H1 (cell line): ENCODE measurements at regions not wholly inside any gene's neighbourhood (a gene's known extent, or its start where the extent isn't known, plus 50 kb on each side); places are given as distances from the start of the nearest gene placed in this dataset.

Source experiments
- CTCF ChIA-PET: fragments of 300-600 bp; sonication (Branson Sonifier 250); formaldehyde crosslinking; loops from one replicate; lab custom pipeline; 2021; ENCODE audit not compliant: partially characterized antibody; lab: Charles Lee
- POLR2A ChIA-PET: fragments of 300-600 bp; sonication (Branson Sonifier 250); formaldehyde crosslinking; loops from one replicate; lab custom pipeline; 2021; ENCODE audit warnings: inconsistent platforms; ENCODE audit not compliant: partially characterized antibody; lab: Charles Lee
- DNase-seq, 2 experiments: peaks; one replicate each; pipeline versions ENCODE4 v3.0.0 to v3.0.0-alpha.2; 2010 to 2022; ENCODE audit warnings: low spot score in 2 of 2, low read depth in 1 of 2, mixed read lengths in 1 of 2
- FAIRE-seq: peaks from 2 replicates; lab custom pipeline; 2011; peaks lifted over from hg19 to GRCh38; lab: Jason Lieb, UNC
- H2AFZ ChIP-seq: 2 replicates; pipeline ENCODE4 v1.8.1; 2012; ENCODE audit warnings: low read length, inconsistent platforms
- H2AK5ac ChIP-seq: 2 replicates; pipeline ENCODE4 v1.6.1; 2013; ENCODE audit warnings: low read depth, low read length
- H2BK120ac ChIP-seq: replicated peaks from 2 replicates; pipeline ENCODE3; 2013; ENCODE audit warnings: low read depth, low read length, inconsistent platforms
- H2BK12ac ChIP-seq: 2 replicates; pipeline ENCODE4 v1.6.1; 2013; ENCODE audit warnings: low read depth, low read length
- H2BK15ac ChIP-seq: 2 replicates; pipeline ENCODE4 v1.6.1; 2013; ENCODE audit warnings: low read length
- H2BK20ac ChIP-seq: 2 replicates; pipeline ENCODE4 v1.6.1; 2013; ENCODE audit warnings: low read length
- H2BK5ac ChIP-seq: 2 replicates; pipeline ENCODE4 v1.6.1; 2013; ENCODE audit warnings: low read depth, low read length
- H3K14ac ChIP-seq: 2 replicates; pipeline ENCODE4 v1.6.1; 2013; ENCODE audit warnings: inconsistent platforms; ENCODE audit not compliant: insufficient read length
- H3K18ac ChIP-seq: 2 replicates; pipeline ENCODE4 v1.6.1; 2013; ENCODE audit warnings: low read length; ENCODE audit errors: extremely low read depth
- H3K23ac ChIP-seq: 2 replicates; pipeline ENCODE4 v1.6.1; 2013; ENCODE audit warnings: inconsistent platforms; ENCODE audit not compliant: insufficient read length
- H3K23me2 ChIP-seq: 2 replicates; pipeline ENCODE4 v1.6.1; 2013; ENCODE audit warnings: low read depth, low read length
- H3K27ac ChIP-seq: 2 replicates; pipeline ENCODE4 v1.6.1; 2011; ENCODE audit warnings: low read depth, low read length, inconsistent platforms
- H3K27me3 ChIP-seq, 4 experiments: replicated peaks in 1 of 4; 1 replicate in 1 of 4; 2 replicates in 3 of 4; pipeline versions ENCODE4 v1.6.1 to v1.8.1; 2011 to 2013; ENCODE audit warnings: low read length in 3 of 4, mild to moderate bottlenecking in 3 of 4, inconsistent platforms in 2 of 4, mixed read lengths in 2 of 4, moderate library complexity in 1 of 4; ENCODE audit not compliant: control insufficient read depth in 3 of 4, insufficient read depth in 3 of 4; ENCODE audit errors: extremely low read depth in 1 of 4
- H3K36me3 ChIP-seq, 4 experiments: 2 replicates each; pipeline versions ENCODE4 v1.6.1 to v1.8.1; 2011 to 2013; ENCODE audit warnings: mild to moderate bottlenecking in 4 of 4, low read length in 3 of 4, moderate library complexity in 2 of 4, control low read depth in 1 of 4, inconsistent platforms in 1 of 4; ENCODE audit not compliant: insufficient read depth in 4 of 4, control insufficient read depth in 2 of 4
- H3K4ac ChIP-seq: replicated peaks from 2 replicates; pipeline ENCODE3; 2013; ENCODE audit warnings: low read length, low read depth, mixed read lengths, inconsistent platforms; ENCODE audit not compliant: insufficient read length
- H3K4me1 ChIP-seq, 4 experiments: replicated peaks in 1 of 4; 1 replicate in 1 of 4; 2 replicates in 3 of 4; pipeline versions ENCODE4 v1.6.1 to v1.8.1; 2011 to 2013; ENCODE audit warnings: low read length in 3 of 4, inconsistent platforms in 2 of 4, mixed read lengths in 1 of 4; ENCODE audit not compliant: insufficient read depth in 4 of 4, control insufficient read depth in 3 of 4
- H3K4me2 ChIP-seq, 2 experiments: 2 replicates each; pipeline versions ENCODE4 v1.6.1 to v1.8.1; 2011 to 2013; ENCODE audit warnings: low read depth in 2 of 2, low read length in 2 of 2, control low read depth in 1 of 2, inconsistent platforms in 1 of 2, mild to moderate bottlenecking in 1 of 2; ENCODE audit not compliant: insufficient read depth in 1 of 2
- H3K4me3 ChIP-seq, 4 experiments: fragments of 200-600, 300-600 bp in 1 of 4; sonication (generic), shearing (Covaris generic), sonication (Bioruptor Twin) in 1 of 4; 2 replicates each; pipeline versions ENCODE4 v1.5.1 to v1.8.1; 2011 to 2016; ENCODE audit warnings: low read length in 4 of 4, low read depth in 3 of 4, control low read depth in 2 of 4, inconsistent platforms in 2 of 4, mild to moderate bottlenecking in 2 of 4, mixed read lengths in 1 of 4, moderate library complexity in 1 of 4; ENCODE audit not compliant: insufficient read depth in 2 of 4; ENCODE audit errors: extremely low read depth in 1 of 4
- H3K56ac ChIP-seq: replicated peaks from 2 replicates; pipeline ENCODE3; 2013; ENCODE audit warnings: low read depth, mild to moderate bottlenecking, mixed read lengths, low read length, inconsistent platforms; ENCODE audit not compliant: insufficient read length
- H3K79me1 ChIP-seq: 2 replicates; pipeline ENCODE4 v1.6.1; 2013; ENCODE audit warnings: low read depth, low read length, control low read depth
- H3K79me2 ChIP-seq, 2 experiments: 2 replicates each; pipeline versions ENCODE4 v1.6.1 to v1.8.1; 2012 to 2013; ENCODE audit warnings: low read length in 2 of 2, mild to moderate bottlenecking in 2 of 2, inconsistent platforms in 1 of 2; ENCODE audit not compliant: insufficient read depth in 2 of 2, control insufficient read depth in 1 of 2
- H3K9ac ChIP-seq, 4 experiments: replicated peaks in 1 of 4; 1 replicate in 1 of 4; 2 replicates in 3 of 4; pipeline versions ENCODE4 v1.6.1 to v1.8.1; 2011 to 2013; ENCODE audit warnings: low read depth in 3 of 4, low read length in 3 of 4, control low read depth in 2 of 4, mild to moderate bottlenecking in 2 of 4, moderate library complexity in 2 of 4, inconsistent platforms in 1 of 4; ENCODE audit errors: extremely low read depth in 1 of 4
- H3K9me3 ChIP-seq, 2 experiments: 2 replicates each; pipeline versions ENCODE4 v1.6.1 to v1.8.1; 2012 to 2013; ENCODE audit warnings: mild to moderate bottlenecking in 2 of 2, moderate library complexity in 2 of 2, control low read depth in 1 of 2, inconsistent platforms in 1 of 2, low read depth in 1 of 2, low read length in 1 of 2, mixed read lengths in 1 of 2; ENCODE audit not compliant: insufficient read depth in 2 of 2
- H4K20me1 ChIP-seq, 2 experiments: replicated peaks in 1 of 2; 2 replicates each; pipeline versions ENCODE3 to v1.8.1; 2011 to 2013; ENCODE audit warnings: inconsistent platforms in 2 of 2, low read length in 2 of 2, mild to moderate bottlenecking in 1 of 2; ENCODE audit not compliant: insufficient read depth in 2 of 2, control insufficient read depth in 1 of 2
- H4K5ac ChIP-seq: 2 replicates; pipeline ENCODE4 v1.6.1; 2013; ENCODE audit warnings: low read length, low read depth, mixed read lengths, inconsistent platforms; ENCODE audit not compliant: insufficient read length
- H4K8ac ChIP-seq: 2 replicates; pipeline ENCODE4 v1.8.0; 2013; ENCODE audit warnings: mild to moderate bottlenecking, moderate library complexity, low read length, inconsistent platforms; ENCODE audit not compliant: insufficient read depth; ENCODE audit errors: extremely low read depth
- H4K91ac ChIP-seq: replicated peaks from 2 replicates; pipeline ENCODE3; 2013; ENCODE audit warnings: low read length, mixed read lengths, inconsistent platforms; ENCODE audit not compliant: insufficient read length
- CBX5 ChIP-seq: fragments of 300-800, 300-1000 bp; sonication (generic); IDR thresholded peaks from 2 replicates; pipeline ENCODE4 v1.7.1; 2016; ENCODE audit warnings: antibody characterized with exemption, low read length, low read depth
- CREB1 ChIP-seq: IDR thresholded peaks from 2 replicates; pipeline ENCODE4 v1.6.1; 2012; ENCODE audit warnings: inconsistent platforms
- CTBP2 ChIP-seq: IDR thresholded peaks from 2 replicates; pipeline ENCODE4 v1.7.0; 2011; ENCODE audit warnings: borderline replicate concordance, mild to moderate bottlenecking, moderate library complexity, mixed read lengths, low read length; ENCODE audit not compliant: insufficient read depth, insufficient read length
- EZH2 ChIP-seq: fragments of 200-600 bp; sonication (generic); IDR thresholded peaks from 2 replicates; pipeline ENCODE4 v1.7.1; 2012; ENCODE audit warnings: low read depth, mild to moderate bottlenecking, moderate library complexity, low read length, inconsistent platforms; ENCODE audit not compliant: severe bottlenecking
- GTF2F1 ChIP-seq: IDR thresholded peaks from 2 replicates; pipeline ENCODE4 v1.6.1; 2012; ENCODE audit warnings: low read depth, low read length, improper control_type of control experiment, borderline replicate concordance
- KDM1A ChIP-seq: fragments of 200-600, 300-600 bp; sonication (generic); IDR thresholded peaks from 2 replicates; pipeline ENCODE4 v1.7.1; 2016; ENCODE audit warnings: mild to moderate bottlenecking, low read length, borderline replicate concordance
- NANOG ChIP-seq: IDR thresholded peaks from 2 replicates; pipeline ENCODE4 v1.6.1; 2011; ENCODE audit warnings: low read length, low read depth, mild to moderate bottlenecking, inconsistent platforms; ENCODE audit not compliant: insufficient read depth, poor library complexity, severe bottlenecking
- POLR2A ChIP-seq, 2 experiments: IDR thresholded peaks; 1 replicate in 1 of 2; 2 replicates in 1 of 2; pipeline ENCODE4 v1.6.1; 2011; ENCODE audit warnings: low read depth in 2 of 2, low read length in 2 of 2, mild to moderate bottlenecking in 2 of 2; ENCODE audit errors: control extremely low read depth in 1 of 2
- POU5F1 ChIP-seq: IDR thresholded peaks from 2 replicates; pipeline ENCODE4 v1.6.1; 2011; ENCODE audit warnings: low read depth, mild to moderate bottlenecking, low read length, moderate library complexity
- RNF2 ChIP-seq: fragments of 200-900, 300-1000 bp; sonication (generic); IDR thresholded peaks from 2 replicates; pipeline ENCODE4 v1.7.1; 2016; ENCODE audit warnings: borderline replicate concordance, low read depth, mild to moderate bottlenecking, antibody characterized with exemption, low read length; ENCODE audit not compliant: poor library complexity, severe bottlenecking; ENCODE audit errors: missing control alignments
- SIX5 ChIP-seq: IDR thresholded peaks from 2 replicates; pipeline ENCODE4 v1.6.1; 2011; ENCODE audit warnings: mild to moderate bottlenecking, low read depth, low read length
- SP1 ChIP-seq: IDR thresholded peaks from 2 replicates; pipeline ENCODE4 v1.6.1; 2011; ENCODE audit warnings: low read depth, low read length
- SRF ChIP-seq: IDR thresholded peaks from 2 replicates; pipeline ENCODE4 v1.6.1; 2011; ENCODE audit warnings: mild to moderate bottlenecking, low read depth, low read length, moderate library complexity
- ZNF274 ChIP-seq: IDR thresholded peaks from 2 replicates; pipeline ENCODE4 v1.7.0; 2012; ENCODE audit warnings: low read length, borderline replicate concordance; ENCODE audit errors: extremely low read depth
- WGBS, 2 experiments: shearing (Covaris generic) in 1 of 2; methylation state at CpG; one replicate each; pipeline versions ENCODE4 v1.1.6 to v1.1.7; 2013 to 2015; ENCODE audit warnings: low lambda C conversion rate in 2 of 2, mixed read lengths in 2 of 2, inconsistent platforms in 1 of 2, low coverage in 1 of 2, missing lambda C conversion rate in 1 of 2; ENCODE audit not compliant: insufficient replicate concordance in 2 of 2, insufficient coverage in 1 of 2, insufficient read length in 1 of 2; ENCODE audit errors: extremely low coverage in 1 of 2, missing lambda C conversion rate in 1 of 2; 5-methylcytosine and 5-hydroxymethylcytosine counted together

- Histone ChIP-seq H4K20me1 (no peaks in the 10 kb centered on the region), H2AFZ (no peak overlapping the region), H3K23me2 (peaks cover 5% of the 10 kb centered on the region; the same call in 1 of the 2 replicates), H2BK15ac (no peak overlapping the region), H3K23ac (no peak overlapping the region), H2BK120ac (no peak overlapping the region), H2AK5ac (no peak overlapping the region), H3K18ac (no peak overlapping the region), H3K79me2 (no peaks in the 10 kb centered on the region), H3K9ac (no peak overlapping the region), H2BK12ac (no peak overlapping the region), H3K56ac (no peak overlapping the region), H3K27ac (no peak overlapping the region), H3K4me2 (no peak overlapping the region), H2BK5ac (no peak overlapping the region), H2BK20ac (no peak overlapping the region), H3K4me1 (peaks cover 0 to 11% (median 6%) of the 10 kb centered on the region in 4 experiments; a peak in 6 of 7 replicates), H3K4ac (no peak overlapping the region), H4K5ac (no peak overlapping the region), H3K79me1 (no peaks in the 10 kb centered on the region), H4K91ac (no peak overlapping the region), H3K27me3 (peaks cover 0 to 18% (median 13%) of the 10 kb centered on the region in 4 experiments; a peak in 5 of 7 replicates), H3K14ac (no peak overlapping the region), H3K4me3 (no peak overlapping the region), H3K9me3 (no peaks in the 10 kb centered on the region), H3K36me3 (no peaks in the 10 kb centered on the region), H4K8ac (no peak overlapping the region)
- POLR2A ChIA-PET = interaction anchor here (0.6 to 1.2 kb wide), 3 partner anchors 12 to 107 kb away, joined by 3 to 4 read pairs (median 3); no protein-coding TSS in a partner anchor
- CTCF ChIA-PET = interaction anchor here (1.5 kb wide), 1 partner anchor 108 kb away, joined by 3 read pairs; the partner anchor contains the start of gene EGLN3
- FAIRE-seq (no peak), DNase-seq (no peak)
- 96% methylated on average over 3 of the region's 3 CpGs; no CpG with 5 or more reads in 1 of the 2 experiments for WGBS, 2 experiments
- TF ChIP-seq RNF2 (no peak), KDM1A (no peak), EZH2 (no peak), POU5F1 (no peak), CREB1 (no peak), CBX5 (no peak), NANOG (no peak), GTF2F1 (no peak), SRF (no peak), POLR2A (IDR thresholded peaks at IDR 0.05; ENCODE audit: control extremely low read depth in 1 of 2, low read depth in 2 of 2, low read length in 2 of 2) (no peak), CTBP2 (no peak), SIX5 (no peak), SP1 (no peak), ZNF274 (no peak)
Measured at GRCh38 chr14:34058510-34058909, 107.6 kb upstream of the EGLN3 start.
